ENCODE measurements at regions not wholly inside any gene's neighbourhood (a gene's known extent, or its start where the extent isn't known, plus 50 kb on each side); places are given as distances from the start of the nearest gene placed in this dataset.

DNA sequence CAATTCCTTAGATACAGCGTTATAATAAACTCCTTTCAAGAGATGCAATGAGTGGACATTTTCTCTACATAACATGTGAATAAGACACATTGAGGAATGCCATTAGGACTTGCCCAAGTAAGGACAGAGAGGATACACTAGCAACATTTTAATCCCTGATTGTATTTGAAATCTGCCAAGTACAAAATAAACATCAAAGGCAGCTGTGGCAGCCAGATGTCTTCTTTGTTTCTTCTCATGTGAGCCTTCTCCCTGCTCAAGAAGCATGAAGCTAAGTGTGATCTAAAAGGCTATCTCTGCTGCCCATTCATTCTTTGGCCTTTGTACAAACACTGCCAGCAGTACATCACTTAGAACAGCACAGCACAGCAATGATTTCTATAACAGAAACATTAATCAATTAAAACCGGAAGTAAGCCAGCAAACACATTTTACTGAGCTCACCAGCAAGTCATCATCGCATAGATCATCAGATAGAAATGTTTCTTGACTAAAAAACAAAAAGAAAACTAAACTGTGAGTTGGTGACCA, 364.0 kb downstream of the CNTN6 start:
- TF ChIP-seq POLR2A (IDR thresholded peaks at IDR 0.05) = no peak
- TF ChIP-seq, protein P1, sequence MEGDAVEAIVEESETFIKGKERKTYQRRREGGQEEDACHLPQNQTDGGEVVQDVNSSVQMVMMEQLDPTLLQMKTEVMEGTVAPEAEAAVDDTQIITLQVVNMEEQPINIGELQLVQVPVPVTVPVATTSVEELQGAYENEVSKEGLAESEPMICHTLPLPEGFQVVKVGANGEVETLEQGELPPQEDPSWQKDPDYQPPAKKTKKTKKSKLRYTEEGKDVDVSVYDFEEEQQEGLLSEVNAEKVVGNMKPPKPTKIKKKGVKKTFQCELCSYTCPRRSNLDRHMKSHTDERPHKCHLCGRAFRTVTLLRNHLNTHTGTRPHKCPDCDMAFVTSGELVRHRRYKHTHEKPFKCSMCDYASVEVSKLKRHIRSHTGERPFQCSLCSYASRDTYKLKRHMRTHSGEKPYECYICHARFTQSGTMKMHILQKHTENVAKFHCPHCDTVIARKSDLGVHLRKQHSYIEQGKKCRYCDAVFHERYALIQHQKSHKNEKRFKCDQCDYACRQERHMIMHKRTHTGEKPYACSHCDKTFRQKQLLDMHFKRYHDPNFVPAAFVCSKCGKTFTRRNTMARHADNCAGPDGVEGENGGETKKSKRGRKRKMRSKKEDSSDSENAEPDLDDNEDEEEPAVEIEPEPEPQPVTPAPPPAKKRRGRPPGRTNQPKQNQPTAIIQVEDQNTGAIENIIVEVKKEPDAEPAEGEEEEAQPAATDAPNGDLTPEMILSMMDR (IDR thresholded peaks at IDR 0.05) = no peak

All from adrenal gland (tissue), 5 donors.